ENCODE measurements at regions not wholly inside any gene's neighbourhood (a gene's known extent, or its start where the extent isn't known, plus 50 kb on each side); places are given as distances from the start of the nearest gene placed in this dataset.

DNA sequence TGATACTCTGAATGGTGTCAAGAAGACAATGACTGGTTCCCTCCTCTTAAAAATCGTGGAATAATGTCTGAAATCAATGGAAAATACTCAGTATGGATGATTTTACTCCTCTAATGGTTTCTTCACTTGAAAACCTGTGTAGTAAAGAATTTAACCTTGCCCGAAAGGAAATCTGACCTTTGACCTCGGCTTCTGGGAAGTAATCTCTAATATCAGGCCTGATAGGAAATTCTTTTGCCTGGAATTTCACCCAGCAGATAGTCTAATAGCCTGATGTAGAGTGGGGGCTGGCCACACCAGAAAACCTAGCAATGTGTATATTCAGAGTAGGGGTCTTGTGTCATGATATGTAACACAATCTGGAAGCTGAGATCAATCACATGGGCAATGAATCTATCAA, 91.5 kb upstream of the GOLIM4 start:
- TF ChIP-seq EP300 (IDR thresholded peaks at IDR 0.05; ENCODE audit: borderline replicate concordance) (no peak), RAD21 (IDR thresholded peaks at IDR 0.05; ENCODE audit: low read depth) (no peak), EGR1 (IDR thresholded peaks at IDR 0.05) (no peak), CEBPB (IDR thresholded peaks at IDR 0.05) (no peak), TCF12 (IDR thresholded peaks at IDR 0.05; ENCODE audit: low read depth) (no peak), CREB1 (IDR thresholded peaks at IDR 0.05; ENCODE audit: low read depth) (no peak), NFIC (IDR thresholded peaks at IDR 0.05) (no peak), TEAD4 (IDR thresholded peaks at IDR 0.05) (no peak), TAF1 (IDR thresholded peaks at IDR 0.05; ENCODE audit: low read depth) (no peak), FOXM1 (IDR thresholded peaks at IDR 0.05; ENCODE audit: borderline replicate concordance, low read depth) (no peak), ZBTB7A (IDR thresholded peaks at IDR 0.05; ENCODE audit: low read depth) (no peak)
- TF ChIP-seq, protein P1, sequence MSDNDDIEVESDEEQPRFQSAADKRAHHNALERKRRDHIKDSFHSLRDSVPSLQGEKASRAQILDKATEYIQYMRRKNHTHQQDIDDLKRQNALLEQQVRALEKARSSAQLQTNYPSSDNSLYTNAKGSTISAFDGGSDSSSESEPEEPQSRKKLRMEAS (IDR thresholded peaks at IDR 0.05), result no peak
